ENCODE measurements at regions not wholly inside any gene's neighbourhood (a gene's known extent, or its start where the extent isn't known, plus 50 kb on each side); places are given as distances from the start of the nearest gene placed in this dataset.
A peak's percentile ranks its signal among the peaks of the same experiment; 100 is the strongest.
"Not testable (repeated sequence)": the region's sequence is repeated elsewhere in the genome, so short reads cannot be mapped to it uniquely, and the experiment has no call there.

- H3K4me1 ChIP-seq (ENCODE audit: control insufficient read depth, insufficient read depth, low read length): peaks cover 49% of the 10 kb centered on the region
- not testable (repeated sequence) for H3K9me3 ChIP-seq (ENCODE audit: control insufficient read depth, low read length); H3K36me3 ChIP-seq (ENCODE audit: control insufficient read depth, insufficient read depth, low read length, severe bottlenecking); H3K27me3 ChIP-seq (replicated peaks; ENCODE audit: control insufficient read depth, insufficient read depth, low read length); DNase-seq (ENCODE audit: low read depth); H3K4me3 ChIP-seq (ENCODE audit: low read length)
- H3K9ac ChIP-seq (ENCODE audit: low read length): peak overlapping the region; percentile 32
Observed at GRCh38 chr10:94125268-94125667, 131.5 kb downstream of the PLCE1 start.

GRCh38 chr10:94125856-94126255, 132.1 kb downstream of the PLCE1 start:
- Histone ChIP-seq H3K4me3 (ENCODE audit: low read length) (no peak overlapping the region), H3K9me3 (ENCODE audit: control insufficient read depth, low read length) (no peaks in the 10 kb centered on the region), H3K27me3 (replicated peaks; ENCODE audit: control insufficient read depth, insufficient read depth, low read length) (no peaks in the 10 kb centered on the region), H3K36me3 (ENCODE audit: control insufficient read depth, insufficient read depth, low read length, severe bottlenecking) (no peaks in the 10 kb centered on the region), H3K4me1 (ENCODE audit: control insufficient read depth, insufficient read depth, low read length) (peaks cover 53% of the 10 kb centered on the region), H3K9ac (ENCODE audit: low read length) (peak overlapping the region; percentile 32)
- peak; percentile 74 for DNase-seq (ENCODE audit: low read depth)

GRCh38 chr10:94129393-94130130, 135.8 kb downstream of the PLCE1 start:
- Histone ChIP-seq H3K27me3 (replicated peaks; ENCODE audit: control insufficient read depth, insufficient read depth, low read length) (no peaks in the 10 kb centered on the region), H3K9ac (ENCODE audit: low read length) (peak overlapping the region; percentile 2), H3K4me3 (ENCODE audit: low read length) (peak overlapping the region; percentile 19), H3K4me1 (ENCODE audit: control insufficient read depth, insufficient read depth, low read length) (peaks cover 50% of the 10 kb centered on the region), H3K36me3 (ENCODE audit: control insufficient read depth, insufficient read depth, low read length, severe bottlenecking) (no peaks in the 10 kb centered on the region), H3K9me3 (ENCODE audit: control insufficient read depth, low read length) (no peaks in the 10 kb centered on the region)
- peak; percentile 47 for DNase-seq (ENCODE audit: low read depth)

- Histone ChIP-seq H3K4me3 (ENCODE audit: low read length) (no peak overlapping the region), H3K9me3 (ENCODE audit: control insufficient read depth, low read length) (no peaks in the 10 kb centered on the region), H3K36me3 (ENCODE audit: control insufficient read depth, insufficient read depth, low read length, severe bottlenecking) (no peaks in the 10 kb centered on the region), H3K4me1 (ENCODE audit: control insufficient read depth, insufficient read depth, low read length) (peaks cover 33% of the 10 kb centered on the region), H3K9ac (ENCODE audit: low read length) (no peak overlapping the region), H3K27me3 (replicated peaks; ENCODE audit: control insufficient read depth, insufficient read depth, low read length) (no peaks in the 10 kb centered on the region)
- peak; percentile 50 for DNase-seq (ENCODE audit: low read depth)
Observed at GRCh38 chr10:94131885-94132284, 138.2 kb downstream of the PLCE1 start.

GRCh38 chr10:94133239-94133638, 139.5 kb downstream of the PLCE1 start:
- no peak overlapping the region for H3K9ac ChIP-seq (ENCODE audit: low read length)
- DNase-seq (ENCODE audit: low read depth): peak; percentile 28
- no peaks in the 10 kb centered on the region for H3K27me3 ChIP-seq (replicated peaks; ENCODE audit: control insufficient read depth, insufficient read depth, low read length)
- no peak overlapping the region for H3K4me3 ChIP-seq (ENCODE audit: low read length)
- no peaks in the 10 kb centered on the region for H3K36me3 ChIP-seq (ENCODE audit: control insufficient read depth, insufficient read depth, low read length, severe bottlenecking)
- peaks cover 33% of the 10 kb centered on the region for H3K4me1 ChIP-seq (ENCODE audit: control insufficient read depth, insufficient read depth, low read length)
- no peaks in the 10 kb centered on the region for H3K9me3 ChIP-seq (ENCODE audit: control insufficient read depth, low read length)

GRCh38 chr10:94137747-94138146, 144.0 kb downstream of the PLCE1 start:
- no peaks in the 10 kb centered on the region for H3K9me3 ChIP-seq (ENCODE audit: control insufficient read depth, low read length)
- H3K4me1 ChIP-seq (ENCODE audit: control insufficient read depth, insufficient read depth, low read length): peaks cover 8% of the 10 kb centered on the region
- no peaks in the 10 kb centered on the region for H3K36me3 ChIP-seq (ENCODE audit: control insufficient read depth, insufficient read depth, low read length, severe bottlenecking)
- no peaks in the 10 kb centered on the region for H3K27me3 ChIP-seq (replicated peaks; ENCODE audit: control insufficient read depth, insufficient read depth, low read length)
- DNase-seq (ENCODE audit: low read depth): no peak
- no peak overlapping the region for H3K9ac ChIP-seq (ENCODE audit: low read length)
- no peak overlapping the region for H3K4me3 ChIP-seq (ENCODE audit: low read length)

GRCh38 chr10:94138391-94138790, 144.7 kb downstream of the PLCE1 start:
- peaks cover 3% of the 10 kb centered on the region for H3K4me1 ChIP-seq (ENCODE audit: control insufficient read depth, insufficient read depth, low read length)
- H3K4me3 ChIP-seq (ENCODE audit: low read length): no peak overlapping the region
- no peak for DNase-seq (ENCODE audit: low read depth)
- no peaks in the 10 kb centered on the region for H3K9me3 ChIP-seq (ENCODE audit: control insufficient read depth, low read length)
- no peaks in the 10 kb centered on the region for H3K27me3 ChIP-seq (replicated peaks; ENCODE audit: control insufficient read depth, insufficient read depth, low read length)
- no peak overlapping the region for H3K9ac ChIP-seq (ENCODE audit: low read length)
- H3K36me3 ChIP-seq (ENCODE audit: control insufficient read depth, insufficient read depth, low read length, severe bottlenecking): no peaks in the 10 kb centered on the region

- Histone ChIP-seq H3K4me1 (ENCODE audit: control insufficient read depth, insufficient read depth, low read length) (no peaks in the 10 kb centered on the region), H3K4me3 (ENCODE audit: low read length) (no peak overlapping the region), H3K36me3 (ENCODE audit: control insufficient read depth, insufficient read depth, low read length, severe bottlenecking) (no peaks in the 10 kb centered on the region), H3K9ac (ENCODE audit: low read length) (no peak overlapping the region), H3K27me3 (replicated peaks; ENCODE audit: control insufficient read depth, insufficient read depth, low read length) (no peaks in the 10 kb centered on the region), H3K9me3 (ENCODE audit: control insufficient read depth, low read length) (no peaks in the 10 kb centered on the region)
- DNase-seq (ENCODE audit: low read depth): no peak
Observed at GRCh38 chr10:94143261-94143660, 149.5 kb downstream of the PLCE1 start.

- H3K9me3 ChIP-seq (ENCODE audit: control insufficient read depth, low read length): no peaks in the 10 kb centered on the region
- no peak overlapping the region for H3K9ac ChIP-seq (ENCODE audit: low read length)
- peaks cover 2% of the 10 kb centered on the region for H3K4me1 ChIP-seq (ENCODE audit: control insufficient read depth, insufficient read depth, low read length)
- no peak overlapping the region for H3K4me3 ChIP-seq (ENCODE audit: low read length)
- no peaks in the 10 kb centered on the region for H3K36me3 ChIP-seq (ENCODE audit: control insufficient read depth, insufficient read depth, low read length, severe bottlenecking)
- no peak for DNase-seq (ENCODE audit: low read depth)
- no peaks in the 10 kb centered on the region for H3K27me3 ChIP-seq (replicated peaks; ENCODE audit: control insufficient read depth, insufficient read depth, low read length)
Observed at GRCh38 chr10:94146313-94146712, 152.6 kb downstream of the PLCE1 start.

GRCh38 chr10:94146746-94147145, 153.0 kb downstream of the PLCE1 start:
- H3K4me1 ChIP-seq (ENCODE audit: control insufficient read depth, insufficient read depth, low read length): peaks cover 2% of the 10 kb centered on the region
- no peak overlapping the region for H3K4me3 ChIP-seq (ENCODE audit: low read length)
- H3K36me3 ChIP-seq (ENCODE audit: control insufficient read depth, insufficient read depth, low read length, severe bottlenecking): no peaks in the 10 kb centered on the region
- no peaks in the 10 kb centered on the region for H3K27me3 ChIP-seq (replicated peaks; ENCODE audit: control insufficient read depth, insufficient read depth, low read length)
- DNase-seq (ENCODE audit: low read depth): no peak
- H3K9ac ChIP-seq (ENCODE audit: low read length): no peak overlapping the region
- no peaks in the 10 kb centered on the region for H3K9me3 ChIP-seq (ENCODE audit: control insufficient read depth, low read length)

GRCh38 chr10:94149702-94150101, 156.0 kb downstream of the PLCE1 start:
- H3K4me1 ChIP-seq (ENCODE audit: control insufficient read depth, insufficient read depth, low read length): peaks cover 2% of the 10 kb centered on the region
- H3K9me3 ChIP-seq (ENCODE audit: control insufficient read depth, low read length): no peaks in the 10 kb centered on the region
- H3K36me3 ChIP-seq (ENCODE audit: control insufficient read depth, insufficient read depth, low read length, severe bottlenecking): no peaks in the 10 kb centered on the region
- no peaks in the 10 kb centered on the region for H3K27me3 ChIP-seq (replicated peaks; ENCODE audit: control insufficient read depth, insufficient read depth, low read length)
- no peak overlapping the region for H3K4me3 ChIP-seq (ENCODE audit: low read length)
- no peak overlapping the region for H3K9ac ChIP-seq (ENCODE audit: low read length)
- no peak for DNase-seq (ENCODE audit: low read depth)

All from adipocyte (in vitro differentiated cells).